HG02884 (cell line): ENCODE measurements at regions not wholly inside any gene's neighbourhood (a gene's known extent, or its start where the extent isn't known, plus 50 kb on each side); places are given as distances from the start of the nearest gene placed in this dataset.
"Not testable (repeated sequence)": the region's sequence is repeated elsewhere in the genome, so short reads cannot be mapped to it uniquely, and the experiment has no call there.

ENCODE experiments used
- ATAC-seq: cut with Tn5 transposase; IDR thresholded peaks from one replicate; pipeline ENCODE4 v1.9.1; 2021; ENCODE audit warnings: mild to moderate bottlenecking, moderate library complexity; ENCODE audit not compliant: unreplicated experiment

- ATAC-seq = not testable (repeated sequence)
Observed at GRCh38 chr21:7828260-7828659, 2693.1 kb upstream of the TPTE start.

DNA sequence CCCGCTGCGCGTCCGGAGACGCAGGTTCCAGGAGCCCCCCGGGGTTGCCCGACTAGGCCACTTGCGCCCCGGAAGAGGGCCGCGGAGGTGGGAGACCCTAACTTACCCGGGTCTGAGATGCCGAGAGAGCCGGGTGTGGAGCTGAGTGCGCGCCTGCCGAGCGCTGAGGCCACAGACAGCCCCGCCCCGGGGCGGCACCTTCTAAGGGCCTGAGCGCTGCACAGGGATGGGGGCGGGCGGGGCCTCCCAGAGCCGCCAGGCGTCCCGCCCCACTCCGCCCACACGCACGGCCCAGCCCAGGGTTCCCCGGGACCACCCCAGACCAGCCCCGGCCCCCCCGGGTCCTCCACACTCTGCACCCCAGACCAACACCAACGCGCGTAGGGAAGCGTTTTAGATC is 2692.0 kb upstream of the TPTE start:
- not testable (repeated sequence) for ATAC-seq

DNA sequence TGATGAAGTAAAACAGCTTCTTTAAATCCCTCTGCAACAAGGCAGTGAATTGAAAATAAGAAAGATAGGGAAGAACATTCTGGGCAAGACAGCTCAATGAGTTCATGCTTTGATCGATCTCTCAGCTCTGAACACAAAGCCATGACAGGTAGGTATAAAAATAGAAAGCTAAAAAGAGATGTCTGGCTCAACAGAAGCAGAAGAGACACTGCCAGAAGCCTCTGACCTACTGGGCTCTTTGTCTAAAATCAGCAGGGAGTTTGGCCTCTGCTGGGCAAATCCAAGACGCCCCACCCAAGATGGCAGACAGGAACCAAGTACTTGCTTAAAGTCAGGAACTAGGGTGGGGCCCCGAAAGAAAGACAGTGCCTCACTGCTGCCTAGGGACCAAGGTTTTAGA is 2684.1 kb upstream of the TPTE start:
- not testable (repeated sequence) for ATAC-seq

DNA sequence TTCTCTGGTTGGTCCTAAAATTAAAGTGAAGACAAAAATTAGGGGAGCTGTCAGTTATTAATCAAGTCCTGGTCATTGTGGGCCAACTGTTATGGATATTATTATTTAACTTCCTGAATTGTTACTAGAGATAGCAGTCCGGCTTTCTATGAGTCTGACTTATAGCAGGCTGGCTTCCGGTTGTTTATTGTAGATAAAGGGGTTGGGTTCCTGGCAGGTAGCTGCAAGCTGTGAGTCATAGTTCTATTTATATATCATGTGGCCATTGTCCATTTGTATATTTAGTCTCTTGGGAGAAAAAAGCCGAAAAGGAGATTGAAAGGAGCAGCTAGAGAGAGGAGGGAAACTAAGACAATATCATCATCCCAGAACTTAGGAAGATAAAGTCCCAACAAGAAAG is 2668.0 kb upstream of the TPTE start:
- not testable (repeated sequence) for ATAC-seq

- ATAC-seq = not testable (repeated sequence)
Observed at GRCh38 chr21:7853836-7854235, 2667.5 kb upstream of the TPTE start.
